K562 (cell line): ENCODE measurements at regions not wholly inside any gene's neighbourhood (a gene's known extent, or its start where the extent isn't known, plus 50 kb on each side); places are given as distances from the start of the nearest gene placed in this dataset.

ENCODE experiments used
- ATAC-seq: fragments of 200-7000 bp; cut with Tn5 transposase; 3 replicates; pipeline ENCODE4 v1.9.1; 2020; ENCODE audit warnings: moderate library complexity
- BruUV-seq: library from RNA; stranded (reverse); fragments of 400-500 nt; replicated peaks from 2 replicates; lab custom pipeline; 2021; lab: Mats Ljungman, UMichigan
- CTCF ChIA-PET: fragments of 300-600 bp; formaldehyde crosslinking; extraction: SDS; loops from one replicate; lab custom pipeline; 2021; ENCODE audit warnings: low intra/inter-chr PET ratio; lab: Yijun Ruan, JAX
- POLR2A ChIA-PET: fragments of 300-600, 350-650 bp; sonication (Branson Sonifier 250); formaldehyde crosslinking; extraction: SDS; loops from one replicate; lab custom pipeline; 2021; ENCODE audit warnings: antibody characterized with exemption, inconsistent platforms; lab: Yijun Ruan, JAX
- DNase-seq, 4 experiments: peaks; one replicate each; pipeline versions ENCODE4 v3.0.0 to v3.0.0-alpha.2; 2011 to 2018; ENCODE audit warnings: low spot score in 3 of 4, mixed read lengths in 3 of 4; ENCODE audit errors: extremely low read depth in 1 of 4
- FAIRE-seq: peaks from 2 replicates; lab custom pipeline; 2011; peaks lifted over from hg19 to GRCh38; lab: Jason Lieb, UNC
- H2AFZ ChIP-seq: 2 replicates; pipeline ENCODE4 v1.6.0; 2011; ENCODE audit warnings: low read depth, low read length, control low read depth, inconsistent platforms
- H3K27ac ChIP-seq: fragments of 200-600 bp; 3 replicates; pipeline ENCODE4 v1.8.0; 2011; ENCODE audit warnings: low read depth, mild to moderate bottlenecking, control low read depth, inconsistent platforms, low read length, moderate library complexity, mixed read lengths; ENCODE audit errors: extremely low read depth
- H3K27me3 ChIP-seq, 2 experiments: fragments of 300-600 bp in 1 of 2; 2 replicates in 1 of 2; 3 replicates in 1 of 2; pipeline versions ENCODE4 v1.6.0 to v1.8.0; 2011; ENCODE audit warnings: inconsistent platforms in 2 of 2, low read length in 2 of 2, mild to moderate bottlenecking in 1 of 2, mixed read lengths in 1 of 2, moderate library complexity in 1 of 2; ENCODE audit not compliant: control insufficient read depth in 2 of 2, insufficient read depth in 2 of 2
- H3K36me3 ChIP-seq: fragments of 300-600 bp; 3 replicates; pipeline ENCODE4 v1.8.0; 2011; ENCODE audit warnings: mild to moderate bottlenecking, low read length, inconsistent platforms; ENCODE audit not compliant: control insufficient read depth, insufficient read depth
- H3K4me1 ChIP-seq, 2 experiments: fragments of 200-600 bp in 1 of 2; replicated peaks in 1 of 2; 2 replicates in 1 of 2; 3 replicates in 1 of 2; pipeline versions ENCODE4 v1.5.1 to v1.8.0; 2011; ENCODE audit warnings: inconsistent platforms in 2 of 2, low read length in 2 of 2, mild to moderate bottlenecking in 1 of 2, mixed read lengths in 1 of 2, moderate library complexity in 1 of 2; ENCODE audit not compliant: control insufficient read depth in 2 of 2, insufficient read depth in 2 of 2
- H3K4me2 ChIP-seq: 2 replicates; pipeline ENCODE4 v1.6.1; 2011; ENCODE audit warnings: low read length, control low read depth, inconsistent platforms, mixed read lengths; ENCODE audit not compliant: insufficient read depth
- H3K4me3 ChIP-seq: fragments of 200-600 bp; sonication (generic), shearing (Covaris generic); 2 replicates; pipeline ENCODE4 v1.5.1; 2016; ENCODE audit warnings: control low read depth, inconsistent platforms
- H3K79me2 ChIP-seq: fragments of 200-600 bp; 3 replicates; pipeline ENCODE4 v1.8.0; 2011; ENCODE audit warnings: low read length, inconsistent platforms; ENCODE audit not compliant: control insufficient read depth, insufficient read depth
- H3K9ac ChIP-seq, 2 experiments: 2 replicates each; pipeline versions ENCODE4 v1.6.0 to v1.6.1; 2011; ENCODE audit warnings: low read depth in 2 of 2, low read length in 2 of 2, control low read depth in 1 of 2, inconsistent platforms in 1 of 2, mild to moderate bottlenecking in 1 of 2, mixed read lengths in 1 of 2; ENCODE audit not compliant: insufficient read depth in 1 of 2
- H3K9me1 ChIP-seq: one replicate; pipeline ENCODE4 v1.6.0; 2011; ENCODE audit warnings: inconsistent platforms, mild to moderate bottlenecking, low read length, moderate library complexity; ENCODE audit not compliant: control insufficient read depth, insufficient read depth
- H3K9me3 ChIP-seq: replicated peaks from 2 replicates; pipeline ENCODE4 v1.5.1; 2011; ENCODE audit warnings: low read depth, low read length, inconsistent platforms; ENCODE audit not compliant: control insufficient read depth, insufficient read depth
- H4K20me1 ChIP-seq: replicated peaks from 2 replicates; pipeline ENCODE4 v1.6.1; 2011; ENCODE audit warnings: low read length, inconsistent platforms, mixed read lengths; ENCODE audit not compliant: control insufficient read depth, insufficient read depth
- ARID3A ChIP-seq: IDR thresholded peaks from 2 replicates; pipeline ENCODE4 v1.6.1; 2012; ENCODE audit warnings: low read depth, low read length, improper control_type of control experiment, borderline replicate concordance
- FOXJ3 ChIP-seq: sonication (generic); formaldehyde crosslinking; IDR thresholded peaks from 2 replicates; pipeline ENCODE4 v1.4.0; 2020; ENCODE audit warnings: mild to moderate bottlenecking, missing genetic modification reagents
- PREB ChIP-seq: sonication (generic); formaldehyde crosslinking; IDR thresholded peaks from 2 replicates; pipeline ENCODE4 v1.8.1; 2023; ENCODE audit warnings: mild to moderate bottlenecking, missing genetic modification reagents
- ZKSCAN1 ChIP-seq: fragments of 150-350 bp; IDR thresholded peaks from 2 replicates; pipeline ENCODE4 v1.6.1; 2016; ENCODE audit warnings: low read depth, low read length
- ZNF124 ChIP-seq: sonication (generic); formaldehyde crosslinking; IDR thresholded peaks from 2 replicates; pipeline ENCODE4 v1.8.1; 2022; ENCODE audit warnings: missing genetic modification reagents
- ZNF184 ChIP-seq: sonication (generic); formaldehyde crosslinking; IDR thresholded peaks from 2 replicates; pipeline ENCODE4 v1.5.0; 2020; ENCODE audit warnings: missing genetic modification reagents
- ZNF3 ChIP-seq: fragments of 250-450 bp; sonication (Bioruptor Pico); IDR thresholded peaks from 2 replicates; pipeline ENCODE4 v1.5.0; 2021; ENCODE audit warnings: mild to moderate bottlenecking, moderate library complexity
- ZNF76 ChIP-seq: fragments of 250-450 bp; sonication (Bioruptor Pico); IDR thresholded peaks from 2 replicates; pipeline ENCODE4 v1.4.0; 2020; ENCODE audit warnings: mild to moderate bottlenecking, moderate library complexity, borderline replicate concordance
- ZNF778 ChIP-seq: fragments of 450-650 bp; formaldehyde crosslinking; IDR thresholded peaks from 2 replicates; pipeline ENCODE4 v1.4.0; 2020; ENCODE audit warnings: mild to moderate bottlenecking, moderate library complexity
- WGBS: fragments of 100-300 bp; shearing (Covaris generic); methylation state at CpG from one replicate; pipeline ENCODE4 v1.1.6; 2016; ENCODE audit warnings: low coverage, mixed read lengths; ENCODE audit not compliant: insufficient coverage; ENCODE audit errors: missing lambda C conversion rate; 5-methylcytosine and 5-hydroxymethylcytosine counted together
- in situ Hi-C: fragments of 300-500 bp; cut with MboI; formaldehyde crosslinking; loops from 4 replicates; pipeline ENCODE4 v1.15.0; 2018; ENCODE audit warnings: inconsistent platforms, mixed read lengths
- intact Hi-C: fragments of 100-400 bp; cut with micrococcal nuclease; formaldehyde crosslinking; loops from 2 replicates; pipeline ENCODE4 v1.14.2; 2022
- TF ChIP-seq, protein P1 (sequence below): fragments of 450-650 bp; IDR thresholded peaks from 2 replicates; pipeline ENCODE4 v1.6.1; 2018; ENCODE audit warnings: mild to moderate bottlenecking, low read depth; ENCODE audit not compliant: partially characterized antibody
- TF ChIP-seq, protein P2 (sequence below): fragments of 250-450 bp; sonication (Bioruptor Pico); IDR thresholded peaks from 2 replicates; pipeline ENCODE4 v1.8.0; 2022; ENCODE audit warnings: inconsistent platforms, mild to moderate bottlenecking, moderate library complexity, borderline replicate concordance
- TF ChIP-seq, protein P3 (sequence below), 2 experiments: fragments of 150-350 bp in 1 of 2; IDR thresholded peaks; 2 replicates each; pipeline ENCODE4 v1.6.1; 2012 to 2016; ENCODE audit warnings: low read depth in 2 of 2, low read length in 2 of 2, mild to moderate bottlenecking in 1 of 2, moderate library complexity in 1 of 2

DNA sequence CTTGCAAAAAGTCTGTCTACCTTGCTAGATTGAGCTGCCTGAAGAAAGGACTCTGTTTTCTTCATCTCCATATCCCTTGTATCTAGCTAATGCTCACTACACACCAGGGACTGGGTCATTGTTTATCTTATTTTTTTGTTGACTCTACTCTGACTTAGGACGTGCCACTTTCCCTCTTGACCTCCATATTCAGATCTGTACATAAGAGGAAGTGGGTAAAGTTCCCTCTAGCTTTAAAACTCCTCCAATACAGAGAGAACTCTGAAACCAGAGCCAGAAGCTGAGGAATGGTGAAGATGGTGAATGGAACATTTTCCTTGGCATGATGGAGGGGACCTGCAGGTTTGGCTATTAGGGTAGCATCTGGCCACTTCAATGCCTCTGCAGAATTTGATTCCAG is 2026.1 kb upstream of the TENM3 start:
- Histone ChIP-seq H3K9me1 (no peaks in the 10 kb centered on the region), H3K4me1 (no peaks in the 10 kb centered on the region), H3K27ac (no peak overlapping the region), H3K4me3 (no peak overlapping the region), H4K20me1 (no peaks in the 10 kb centered on the region), H3K27me3 (no peaks in the 10 kb centered on the region), H3K9ac (no peak overlapping the region), H3K4me2 (no peak overlapping the region), H3K36me3 (no peaks in the 10 kb centered on the region), H2AFZ (no peak overlapping the region), H3K79me2 (no peaks in the 10 kb centered on the region), H3K9me3 (no peaks in the 10 kb centered on the region)
- WGBS = 0% methylated on average over 1 of the region's 1 CpG
- ATAC-seq = no peak
- no peak for DNase-seq
- no peak for FAIRE-seq
- in situ Hi-C loops (no loop called here), intact Hi-C loops (no loop called here)
- CTCF ChIA-PET = no interaction called here
- BruUV-seq = no TSS peak
- POLR2A ChIA-PET = no interaction called here
- TF ChIP-seq, protein P1, sequence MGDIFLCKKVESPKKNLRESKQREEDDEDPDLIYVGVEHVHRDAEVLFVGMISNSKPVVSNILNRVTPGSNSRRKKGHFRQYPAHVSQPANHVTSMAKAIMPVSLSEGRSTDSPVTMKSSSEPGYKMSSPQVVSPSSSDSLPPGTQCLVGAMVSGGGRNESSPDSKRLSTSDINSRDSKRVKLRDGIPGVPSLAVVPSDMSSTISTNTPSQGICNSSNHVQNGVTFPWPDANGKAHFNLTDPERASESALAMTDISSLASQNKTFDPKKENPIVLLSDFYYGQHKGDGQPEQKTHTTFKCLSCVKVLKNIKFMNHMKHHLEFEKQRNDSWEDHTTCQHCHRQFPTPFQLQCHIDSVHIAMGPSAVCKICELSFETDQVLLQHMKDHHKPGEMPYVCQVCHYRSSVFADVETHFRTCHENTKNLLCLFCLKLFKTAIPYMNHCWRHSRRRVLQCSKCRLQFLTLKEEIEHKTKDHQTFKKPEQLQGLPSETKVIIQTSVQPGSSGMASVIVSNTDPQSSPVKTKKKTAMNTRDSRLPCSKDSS = no peak
- TF ChIP-seq ARID3A = no peak
- TF ChIP-seq ZNF184 = no peak
- no peak for TF ChIP-seq ZNF3 (CRISPR knock-in tag)
- no peak for TF ChIP-seq PREB
- TF ChIP-seq, protein P2, sequence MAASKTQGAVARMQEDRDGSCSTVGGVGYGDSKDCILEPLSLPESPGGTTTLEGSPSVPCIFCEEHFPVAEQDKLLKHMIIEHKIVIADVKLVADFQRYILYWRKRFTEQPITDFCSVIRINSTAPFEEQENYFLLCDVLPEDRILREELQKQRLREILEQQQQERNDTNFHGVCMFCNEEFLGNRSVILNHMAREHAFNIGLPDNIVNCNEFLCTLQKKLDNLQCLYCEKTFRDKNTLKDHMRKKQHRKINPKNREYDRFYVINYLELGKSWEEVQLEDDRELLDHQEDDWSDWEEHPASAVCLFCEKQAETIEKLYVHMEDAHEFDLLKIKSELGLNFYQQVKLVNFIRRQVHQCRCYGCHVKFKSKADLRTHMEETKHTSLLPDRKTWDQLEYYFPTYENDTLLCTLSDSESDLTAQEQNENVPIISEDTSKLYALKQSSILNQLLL (CRISPR knock-in tag) = no peak
- TF ChIP-seq, protein P3, sequence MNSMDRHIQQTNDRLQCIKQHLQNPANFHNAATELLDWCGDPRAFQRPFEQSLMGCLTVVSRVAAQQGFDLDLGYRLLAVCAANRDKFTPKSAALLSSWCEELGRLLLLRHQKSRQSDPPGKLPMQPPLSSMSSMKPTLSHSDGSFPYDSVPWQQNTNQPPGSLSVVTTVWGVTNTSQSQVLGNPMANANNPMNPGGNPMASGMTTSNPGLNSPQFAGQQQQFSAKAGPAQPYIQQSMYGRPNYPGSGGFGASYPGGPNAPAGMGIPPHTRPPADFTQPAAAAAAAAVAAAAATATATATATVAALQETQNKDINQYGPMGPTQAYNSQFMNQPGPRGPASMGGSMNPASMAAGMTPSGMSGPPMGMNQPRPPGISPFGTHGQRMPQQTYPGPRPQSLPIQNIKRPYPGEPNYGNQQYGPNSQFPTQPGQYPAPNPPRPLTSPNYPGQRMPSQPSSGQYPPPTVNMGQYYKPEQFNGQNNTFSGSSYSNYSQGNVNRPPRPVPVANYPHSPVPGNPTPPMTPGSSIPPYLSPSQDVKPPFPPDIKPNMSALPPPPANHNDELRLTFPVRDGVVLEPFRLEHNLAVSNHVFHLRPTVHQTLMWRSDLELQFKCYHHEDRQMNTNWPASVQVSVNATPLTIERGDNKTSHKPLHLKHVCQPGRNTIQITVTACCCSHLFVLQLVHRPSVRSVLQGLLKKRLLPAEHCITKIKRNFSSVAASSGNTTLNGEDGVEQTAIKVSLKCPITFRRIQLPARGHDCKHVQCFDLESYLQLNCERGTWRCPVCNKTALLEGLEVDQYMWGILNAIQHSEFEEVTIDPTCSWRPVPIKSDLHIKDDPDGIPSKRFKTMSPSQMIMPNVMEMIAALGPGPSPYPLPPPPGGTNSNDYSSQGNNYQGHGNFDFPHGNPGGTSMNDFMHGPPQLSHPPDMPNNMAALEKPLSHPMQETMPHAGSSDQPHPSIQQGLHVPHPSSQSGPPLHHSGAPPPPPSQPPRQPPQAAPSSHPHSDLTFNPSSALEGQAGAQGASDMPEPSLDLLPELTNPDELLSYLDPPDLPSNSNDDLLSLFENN (IDR thresholded peaks at IDR 0.05; ENCODE audit: low read depth in 2 of 2, low read length in 2 of 2) = no peak
- no peak for TF ChIP-seq ZNF778 (CRISPR knock-in tag)
- TF ChIP-seq FOXJ3 = no peak
- TF ChIP-seq ZKSCAN1 = no peak
- no peak for TF ChIP-seq ZNF76 (CRISPR knock-in tag)
- TF ChIP-seq ZNF124 (CRISPR knock-in tag) = no peak
